ENCODE measurements at regions not wholly inside any gene's neighbourhood (a gene's known extent, or its start where the extent isn't known, plus 50 kb on each side); places are given as distances from the start of the nearest gene placed in this dataset.

- TF ChIP-seq BRCA1 (IDR thresholded peaks at IDR 0.05; ENCODE audit: low read depth, low read length), result no peak
These were observed 396.3 kb downstream of the TRIB2 start (continued) for GRCh38 chr2:13113002-13113401.

- RAD21 ChIA-PET (ENCODE audit: unreplicated experiment), result no interaction called here
- H3K36me3 ChIP-seq (ENCODE audit: control insufficient read depth in 2 of 2, insufficient read depth in 2 of 2, low read length in 1 of 2), result no peaks in the 10 kb centered on the region
- H3K9me3 ChIP-seq (replicated peaks; ENCODE audit: control insufficient read depth, insufficient read depth, low read length), result no peaks in the 10 kb centered on the region
- 0% methylated on average over 1 of the region's 1 CpG for WGBS (ENCODE audit: insufficient coverage, insufficient replicate concordance, low lambda C conversion rate, missing lambda C conversion rate)
- no peak overlapping the region for H3K4me3 ChIP-seq
- ATAC-seq (no peak), DNase-seq (ENCODE audit: low read depth, low spot score) (no peak), FAIRE-seq (no peak)
- POLR2A ChIA-PET, result no interaction called here
- CTCF ChIA-PET, result no interaction called here
- H3K9ac ChIP-seq (ENCODE audit: control insufficient read depth, insufficient read depth, low read length), result no peak overlapping the region
- H3K4me2 ChIP-seq (ENCODE audit: control insufficient read depth, insufficient read depth), result no peak overlapping the region
- H3K79me2 ChIP-seq (ENCODE audit: control insufficient read depth, insufficient read depth, low read length), result no peaks in the 10 kb centered on the region
- H3K27me3 ChIP-seq (replicated peaks in 1 of 2; ENCODE audit: control insufficient read depth in 2 of 2, insufficient read depth in 2 of 2, low read length in 1 of 2), result no peaks in the 10 kb centered on the region
- intact Hi-C loops (cut with micrococcal nuclease; ENCODE audit: unreplicated experiment) (no loop called here), in situ Hi-C loops (cut with MboI) (no loop called here)
- no TSS peak for BruUV-seq (replicated peaks)
- SMC1A ChIA-PET (ENCODE audit: uncharacterized antibody, unreplicated experiment), result no interaction called here
- H4K20me1 ChIP-seq (ENCODE audit: control insufficient read depth, insufficient read depth), result no peaks in the 10 kb centered on the region
- TF ChIP-seq CREB1 (IDR thresholded peaks at IDR 0.05; ENCODE audit: low read depth) (no peak), ZBED1 (IDR thresholded peaks at IDR 0.05; ENCODE audit: borderline replicate concordance) (no peak), TAF1 (IDR thresholded peaks at IDR 0.05; ENCODE audit: borderline replicate concordance, low read depth, low read length) (no peak), PAX8 (IDR thresholded peaks at IDR 0.05) (no peak), TCF12 (IDR thresholded peaks at IDR 0.05; ENCODE audit: low read depth, low read length) (no peak), TCF7 (IDR thresholded peaks at IDR 0.05; ENCODE audit: borderline replicate concordance) (no peak), KDM1A (IDR thresholded peaks at IDR 0.05; ENCODE audit: borderline replicate concordance) (no peak), ZNF687 (IDR thresholded peaks at IDR 0.05) (no peak), ASH2L (IDR thresholded peaks at IDR 0.05; ENCODE audit: borderline replicate concordance, low read depth) (no peak), EZH2 (IDR thresholded peaks at IDR 0.05; ENCODE audit: borderline replicate concordance, control insufficient read depth, low read depth, low read length) (no peak), ATF7 (IDR thresholded peaks at IDR 0.05; ENCODE audit: low read depth) (no peak), RBBP5 (conservative IDR thresholded peaks at IDR 0.05) (no peak), ZNF274 (IDR thresholded peaks at IDR 0.05; ENCODE audit: insufficient read depth, insufficient read length) (no peak), CHD1 (IDR thresholded peaks at IDR 0.05; ENCODE audit: low read depth, low read length) (no peak), KAT2A (conservative IDR thresholded peaks at IDR 0.05; ENCODE audit: control insufficient read depth, low read depth, low read length) (no peak), BHLHE40 (IDR thresholded peaks at IDR 0.05; ENCODE audit: borderline replicate concordance in 1 of 2, low read depth in 2 of 2, low read length in 1 of 2) (no peak), IKZF2 (IDR thresholded peaks at IDR 0.05) (no peak)
- H3K4me1 ChIP-seq (ENCODE audit: control insufficient read depth, insufficient read depth, low read length), result no peaks in the 10 kb centered on the region
- H3K27ac ChIP-seq (ENCODE audit: control insufficient read depth, insufficient read depth), result no peak overlapping the region
- H2AFZ ChIP-seq (ENCODE audit: control insufficient read depth, low read depth, low read length), result no peak overlapping the region
These were observed 397.7 kb downstream of the TRIB2 start for GRCh38 chr2:13114391-13114790.
